ENCODE measurements at regions not wholly inside any gene's neighbourhood (a gene's known extent, or its start where the extent isn't known, plus 50 kb on each side); places are given as distances from the start of the nearest gene placed in this dataset.

GRCh38 chr2:209368406-209368805 lies 55.4 kb upstream of the MAP2 start:
- ATAC-seq: no peak

GRCh38 chr2:209368914-209369313 lies 54.9 kb upstream of the MAP2 start:
- peak overlapping the region; percentile 24 for H3K27ac ChIP-seq

More at GRCh38 chr2:209368406-209368805, 55.4 kb upstream of the MAP2 start:
- DNase-seq: no peak
- Histone ChIP-seq H3K36me3 (no peaks in the 10 kb centered on the region), H3K27ac (no peak overlapping the region), H3K4me3 (no peak overlapping the region), H3K9me3 (no peaks in the 10 kb centered on the region), H3K4me1 (no peaks in the 10 kb centered on the region), H3K27me3 (no peaks in the 10 kb centered on the region)
- no peak for TF ChIP-seq CTCF (IDR thresholded peaks at IDR 0.05)
- intact Hi-C loops (cut with DNase I): no loop called here

GRCh38 chr2:209369656-209370055 lies 54.2 kb upstream of the MAP2 start:
- Histone ChIP-seq H3K36me3 (no peaks in the 10 kb centered on the region), H3K27me3 (no peaks in the 10 kb centered on the region), H3K4me3 (no peak overlapping the region), H3K4me1 (no peaks in the 10 kb centered on the region), H3K9me3 (no peaks in the 10 kb centered on the region), H3K27ac (peak overlapping the region; percentile 24)
- no peak for ATAC-seq
- DNase-seq: no peak
- intact Hi-C loops (cut with DNase I): no loop called here
- no peak for TF ChIP-seq CTCF (IDR thresholded peaks at IDR 0.05)

More at GRCh38 chr2:209368914-209369313, 54.9 kb upstream of the MAP2 start:
- H3K4me1 ChIP-seq: no peaks in the 10 kb centered on the region
- H3K4me3 ChIP-seq: no peak overlapping the region
- no peaks in the 10 kb centered on the region for H3K9me3 ChIP-seq
- DNase-seq (peak; percentile 78), ATAC-seq (peak; percentile 98)
- intact Hi-C loops (cut with DNase I): no loop called here
- TF ChIP-seq CTCF (IDR thresholded peaks at IDR 0.05): no peak
- no peaks in the 10 kb centered on the region for H3K36me3 ChIP-seq
- no peaks in the 10 kb centered on the region for H3K27me3 ChIP-seq

GRCh38 chr2:209371407-209371806 lies 52.4 kb upstream of the MAP2 start:
- H3K4me3 ChIP-seq: no peak overlapping the region
- ATAC-seq (no peak), DNase-seq (no peak)
- H3K27me3 ChIP-seq: no peaks in the 10 kb centered on the region
- intact Hi-C loops (cut with DNase I): no loop called here
- H3K27ac ChIP-seq: no peak overlapping the region
- peaks cover 7% of the 10 kb centered on the region for H3K9me3 ChIP-seq
- H3K36me3 ChIP-seq: no peaks in the 10 kb centered on the region
- H3K4me1 ChIP-seq: no peaks in the 10 kb centered on the region
- no peak for TF ChIP-seq CTCF (IDR thresholded peaks at IDR 0.05)
